K562 (cell line): ENCODE measurements at regions not wholly inside any gene's neighbourhood (a gene's known extent, or its start where the extent isn't known, plus 50 kb on each side); places are given as distances from the start of the nearest gene placed in this dataset.

Source experiments
- BRD4 ChIP-seq: fragments of 200-600 bp; sonication (generic); IDR thresholded peaks from 2 replicates; pipeline ENCODE4 v1.6.1; 2017; ENCODE audit warnings: inconsistent platforms
- GTF2B ChIP-seq: IDR thresholded peaks from 2 replicates; pipeline ENCODE4 v1.6.1; 2011; ENCODE audit not compliant: insufficient read length; ENCODE audit errors: extremely low read depth
- GTF2E2 ChIP-seq: fragments of 200-800 bp; sonication (Bioruptor generic); IDR thresholded peaks from 2 replicates; pipeline ENCODE4 v1.6.1; 2016; ENCODE audit warnings: missing genetic modification characterization, missing compliant biosample characterization
- HMBOX1 ChIP-seq: sonication (generic); IDR thresholded peaks from 2 replicates; pipeline ENCODE4 v1.6.1; 2016
- KLF16 ChIP-seq: IDR thresholded peaks from 2 replicates; pipeline ENCODE4 v1.6.1; 2016; ENCODE audit warnings: antibody characterized with exemption
- RAD21 ChIP-seq, 2 experiments: fragments of 250-450 bp in 1 of 2; fragments of 450-650 bp in 1 of 2; sonication (Bioruptor Pico) in 1 of 2; formaldehyde crosslinking in 1 of 2; IDR thresholded peaks in 1 of 2; conservative IDR thresholded peaks in 1 of 2; 2 replicates each; pipeline versions ENCODE4 v1.4.0 to v1.8.0; 2020 to 2022; ENCODE audit warnings: mild to moderate bottlenecking in 2 of 2, moderate library complexity in 1 of 2
- TAF15 ChIP-seq: fragments of 200-400 bp; formaldehyde crosslinking; IDR thresholded peaks from 2 replicates; pipeline ENCODE4 v1.6.1; 2017; ENCODE audit warnings: mild to moderate bottlenecking, low read depth, low read length, moderate library complexity
- THRAP3 ChIP-seq: fragments of 450-650 bp; IDR thresholded peaks from 2 replicates; pipeline ENCODE4 v1.6.1; 2016; ENCODE audit warnings: mild to moderate bottlenecking, inconsistent platforms, borderline replicate concordance
- TRIM25 ChIP-seq: fragments of 450-650 bp; IDR thresholded peaks from 2 replicates; pipeline ENCODE4 v1.7.0; 2016; ENCODE audit warnings: borderline replicate concordance
- U2AF1 ChIP-seq: fragments of 200-400 bp; formaldehyde crosslinking; optimal IDR thresholded peaks from 2 replicates; pipeline ENCODE3; 2017; ENCODE audit warnings: mild to moderate bottlenecking, low read depth, low read length, moderate library complexity
- ZNF318 ChIP-seq, 2 experiments: fragments of 450-650 bp; IDR thresholded peaks; 2 replicates each; pipeline ENCODE4 v1.6.1; 2016; ENCODE audit warnings: mild to moderate bottlenecking in 2 of 2, borderline replicate concordance in 1 of 2, low read depth in 1 of 2, moderate library complexity in 1 of 2
- ZNF347 ChIP-seq: fragments of 450-650 bp; formaldehyde crosslinking; IDR thresholded peaks from 2 replicates; pipeline ENCODE4 v1.4.0; 2020; ENCODE audit warnings: low read depth, mild to moderate bottlenecking, moderate library complexity
- ZNF41 ChIP-seq: fragments of 250-450 bp; sonication (Bioruptor Pico); conservative IDR thresholded peaks from 2 replicates; pipeline ENCODE4 v1.4.0; 2020; ENCODE audit warnings: mild to moderate bottlenecking
- ZNF583 ChIP-seq: fragments of 250-450 bp; sonication (Bioruptor Pico); IDR thresholded peaks from 2 replicates; pipeline ENCODE4 v1.4.0; 2020

- TF ChIP-seq ZNF318 (IDR thresholded peaks at IDR 0.05; ENCODE audit: borderline replicate concordance in 1 of 2, low read depth in 1 of 2) (no peak), U2AF1 (no peak), TAF15 (no peak), KLF16 (no peak), ZNF41 (CRISPR knock-in tag) (no peak), ZNF347 (CRISPR knock-in tag) (no peak), HMBOX1 (peak; percentile 18; the same call in 1 of the 2 replicates), TRIM25 (no peak), RAD21 (CRISPR knock-in tag; conservative IDR thresholded peaks at IDR 0.05 in 1 of 2, IDR thresholded peaks at IDR 0.05 in 1 of 2) (no peak), GTF2E2 (no peak), GTF2B (no peak), BRD4 (no peak), ZNF583 (CRISPR knock-in tag) (no peak), THRAP3 (no peak)
Measured at GRCh38 chr6:105892577-105893262, 193.4 kb upstream of the PRDM1 start (continued).
